AG09309 (cell line): ENCODE measurements at regions not wholly inside any gene's neighbourhood (a gene's known extent, or its start where the extent isn't known, plus 50 kb on each side); places are given as distances from the start of the nearest gene placed in this dataset.

Source experiments
- DNase-seq: peaks from one replicate; pipeline ENCODE4 v3.0.0-alpha.2; 2010; ENCODE audit warnings: low read depth
- H3K4me3 ChIP-seq: 2 replicates; pipeline ENCODE4 v1.5.1; 2011; ENCODE audit warnings: mild to moderate bottlenecking, low read depth, low read length, moderate library complexity; ENCODE audit not compliant: control insufficient read depth
- CTCF ChIP-seq: IDR thresholded peaks from 2 replicates; pipeline ENCODE4 v1.5.1; 2011; ENCODE audit warnings: mild to moderate bottlenecking, low read depth, low read length, inconsistent platforms; ENCODE audit not compliant: insufficient read depth, control insufficient read depth; ENCODE audit errors: missing control alignments

GRCh38 chr6:80548532-80548931 lies 442.1 kb downstream of the BCKDHB start:
- peak; percentile 94 for DNase-seq
- no peak overlapping the region for H3K4me3 ChIP-seq
- no peak for TF ChIP-seq CTCF

- DNase-seq = peak; percentile 80
- TF ChIP-seq CTCF = no peak
- H3K4me3 ChIP-seq = no peak overlapping the region
Measured at GRCh38 chr6:80547827-80548226, 441.4 kb downstream of the BCKDHB start.

GRCh38 chr6:80544976-80545722 lies 438.7 kb downstream of the BCKDHB start:
- no peak for DNase-seq
- H3K4me3 ChIP-seq = no peak overlapping the region
- no peak for TF ChIP-seq CTCF

- no peak overlapping the region for H3K4me3 ChIP-seq
- DNase-seq = no peak
- TF ChIP-seq CTCF = no peak
Measured at GRCh38 chr6:80544555-80544954, 438.1 kb downstream of the BCKDHB start.

- peak; percentile 52 for DNase-seq
Measured at GRCh38 chr6:80543598-80544222, 437.2 kb downstream of the BCKDHB start.

GRCh38 chr6:80543151-80543550 lies 436.7 kb downstream of the BCKDHB start:
- DNase-seq = no peak
- TF ChIP-seq CTCF = no peak
- no peak overlapping the region for H3K4me3 ChIP-seq

More at GRCh38 chr6:80543598-80544222, 437.2 kb downstream of the BCKDHB start:
- TF ChIP-seq CTCF = peak; percentile 31
- H3K4me3 ChIP-seq = no peak overlapping the region
